WTC11 (cell line): ENCODE measurements at regions not wholly inside any gene's neighbourhood (a gene's known extent, or its start where the extent isn't known, plus 50 kb on each side); places are given as distances from the start of the nearest gene placed in this dataset.

Experiments
- ATAC-seq: fragments of 200-7000 bp; cut with Tn5 transposase; 2 replicates; pipeline ENCODE4 v1.10.0; 2021; ENCODE audit warnings: mild to moderate bottlenecking, moderate library complexity
- CTCF ChIA-PET: fragments of 300-600 bp; sonication (Branson Sonifier 250); formaldehyde crosslinking; loops from one replicate; lab custom pipeline; 2021; ENCODE audit warnings: antibody characterized with exemption; lab: Charles Lee
- POLR2A ChIA-PET: fragments of 350-600 bp; sonication (Branson Sonifier 250); formaldehyde crosslinking; loops from one replicate; lab custom pipeline; 2021; ENCODE audit warnings: antibody characterized with exemption; lab: Charles Lee
- DNase-seq: peaks from one replicate; pipeline ENCODE4 v3.0.0; 2021; ENCODE audit warnings: low spot score
- H3K27ac Mint-ChIP-seq: 2 replicates; pipeline ENCODE4 v1.8.0; 2021; ENCODE audit warnings: mixed read lengths
- H3K27me3 Mint-ChIP-seq: 2 replicates; pipeline ENCODE4 v1.8.0; 2021; ENCODE audit warnings: low read depth, mild to moderate bottlenecking, moderate library complexity, mixed read lengths
- H3K36me3 Mint-ChIP-seq: 2 replicates; pipeline ENCODE4 v1.8.0; 2021; ENCODE audit warnings: mixed read lengths
- H3K4me1 Mint-ChIP-seq: 2 replicates; pipeline ENCODE4 v1.8.0; 2022; ENCODE audit warnings: mixed read lengths
- H3K4me3 Mint-ChIP-seq: 2 replicates; pipeline ENCODE4 v1.8.0; 2021; ENCODE audit warnings: mild to moderate bottlenecking, moderate library complexity, mixed read lengths
- H3K9me3 Mint-ChIP-seq: 2 replicates; pipeline ENCODE4 v1.8.0; 2021; ENCODE audit warnings: mixed read lengths
- ATF6 ChIP-seq: sonication (generic); formaldehyde crosslinking; IDR thresholded peaks from 2 replicates; pipeline ENCODE4 v1.8.1; 2023; ENCODE audit warnings: mild to moderate bottlenecking, missing genetic modification reagents
- CTCF ChIP-seq: fragments of 200-600 bp; IDR thresholded peaks from 2 replicates; pipeline ENCODE4 v1.8.0; 2022; ENCODE audit warnings: antibody characterized with exemption
- ESRRA ChIP-seq: sonication (generic); formaldehyde crosslinking; IDR thresholded peaks from 2 replicates; pipeline ENCODE4 v1.8.1; 2022; ENCODE audit warnings: mild to moderate bottlenecking, missing genetic modification reagents, borderline replicate concordance
- FOXP4 ChIP-seq: sonication (generic); formaldehyde crosslinking; IDR thresholded peaks from 2 replicates; pipeline ENCODE4 v1.8.0; 2022; ENCODE audit warnings: mild to moderate bottlenecking, missing genetic modification reagents
- GTF2I ChIP-seq: fragments of 250-450 bp; sonication (Bioruptor Pico); conservative IDR thresholded peaks from 2 replicates; pipeline ENCODE4 v1.4.0; 2021; ENCODE audit warnings: mild to moderate bottlenecking
- IRF2 ChIP-seq: sonication (generic); formaldehyde crosslinking; IDR thresholded peaks from 2 replicates; pipeline ENCODE4 v1.8.0; 2022; ENCODE audit warnings: low read depth, missing genetic modification reagents, borderline replicate concordance
- JAZF1 ChIP-seq: fragments of 250-450 bp; sonication (Bioruptor Pico); IDR thresholded peaks from 2 replicates; pipeline ENCODE4 v1.9.0; 2021; ENCODE audit warnings: moderate library complexity, mild to moderate bottlenecking, inconsistent platforms
- RELA ChIP-seq: sonication (generic); formaldehyde crosslinking; IDR thresholded peaks from 2 replicates; pipeline ENCODE4 v1.8.1; 2022; ENCODE audit warnings: missing genetic modification reagents, mild to moderate bottlenecking, borderline replicate concordance
- TEAD1 ChIP-seq: sonication (generic); formaldehyde crosslinking; IDR thresholded peaks from 2 replicates; pipeline ENCODE4 v1.8.0; 2022; ENCODE audit warnings: mild to moderate bottlenecking, missing genetic modification reagents
- ZBTB43 ChIP-seq: sonication (generic); formaldehyde crosslinking; IDR thresholded peaks from 2 replicates; pipeline ENCODE4 v1.8.1; 2023; ENCODE audit warnings: mild to moderate bottlenecking, missing genetic modification reagents
- ZNF219 ChIP-seq: sonication (generic); formaldehyde crosslinking; IDR thresholded peaks from 2 replicates; pipeline ENCODE4 v1.8.0; 2023; ENCODE audit warnings: missing genetic modification reagents, mild to moderate bottlenecking, borderline replicate concordance
- ZSCAN18 ChIP-seq: fragments of 250-450 bp; sonication (Bioruptor Pico); IDR thresholded peaks from 2 replicates; pipeline ENCODE4 v2.1.2; 2022; ENCODE audit warnings: mild to moderate bottlenecking, moderate library complexity
- TF ChIP-seq, protein P1 (sequence below): fragments of 250-450 bp; sonication (Bioruptor Pico); conservative IDR thresholded peaks from 2 replicates; pipeline ENCODE4 v1.9.0; 2021; ENCODE audit warnings: mild to moderate bottlenecking
- TF ChIP-seq, protein P2 (sequence below): fragments of 250-450 bp; sonication (Bioruptor Pico); IDR thresholded peaks from 2 replicates; pipeline ENCODE4 v1.9.0; 2021; ENCODE audit warnings: mild to moderate bottlenecking
- TF ChIP-seq, protein P3 (sequence below): fragments of 250-450 bp; sonication (Bioruptor Pico); IDR thresholded peaks from 2 replicates; pipeline ENCODE4 v1.8.0; 2021; ENCODE audit warnings: mild to moderate bottlenecking
- TF ChIP-seq, protein P4 (sequence below): sonication (generic); formaldehyde crosslinking; IDR thresholded peaks from 2 replicates; pipeline ENCODE4 v1.8.1; 2022; ENCODE audit warnings: mild to moderate bottlenecking, missing genetic modification reagents, moderate library complexity, borderline replicate concordance

DNA sequence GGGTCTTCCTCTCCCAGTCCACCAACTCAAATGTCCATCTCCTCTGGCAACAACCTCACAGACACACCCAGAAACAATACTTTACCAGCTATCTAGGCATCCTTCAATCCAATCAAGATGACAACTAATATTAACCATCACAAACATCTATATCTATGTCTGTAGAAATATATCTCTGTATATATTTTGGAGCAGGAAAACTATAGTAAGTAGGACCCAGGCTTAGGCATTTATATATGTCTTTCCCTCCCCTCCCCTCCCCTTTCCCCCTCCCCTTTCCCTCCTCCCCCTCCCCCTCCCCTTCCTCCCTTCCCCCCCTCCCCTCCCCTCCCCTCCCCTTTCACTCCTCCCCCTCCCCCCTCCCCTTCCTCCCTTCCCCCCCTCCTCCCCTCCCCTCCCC lies 210.5 kb downstream of the RNF144A start (continued):
- TF ChIP-seq, protein P1, sequence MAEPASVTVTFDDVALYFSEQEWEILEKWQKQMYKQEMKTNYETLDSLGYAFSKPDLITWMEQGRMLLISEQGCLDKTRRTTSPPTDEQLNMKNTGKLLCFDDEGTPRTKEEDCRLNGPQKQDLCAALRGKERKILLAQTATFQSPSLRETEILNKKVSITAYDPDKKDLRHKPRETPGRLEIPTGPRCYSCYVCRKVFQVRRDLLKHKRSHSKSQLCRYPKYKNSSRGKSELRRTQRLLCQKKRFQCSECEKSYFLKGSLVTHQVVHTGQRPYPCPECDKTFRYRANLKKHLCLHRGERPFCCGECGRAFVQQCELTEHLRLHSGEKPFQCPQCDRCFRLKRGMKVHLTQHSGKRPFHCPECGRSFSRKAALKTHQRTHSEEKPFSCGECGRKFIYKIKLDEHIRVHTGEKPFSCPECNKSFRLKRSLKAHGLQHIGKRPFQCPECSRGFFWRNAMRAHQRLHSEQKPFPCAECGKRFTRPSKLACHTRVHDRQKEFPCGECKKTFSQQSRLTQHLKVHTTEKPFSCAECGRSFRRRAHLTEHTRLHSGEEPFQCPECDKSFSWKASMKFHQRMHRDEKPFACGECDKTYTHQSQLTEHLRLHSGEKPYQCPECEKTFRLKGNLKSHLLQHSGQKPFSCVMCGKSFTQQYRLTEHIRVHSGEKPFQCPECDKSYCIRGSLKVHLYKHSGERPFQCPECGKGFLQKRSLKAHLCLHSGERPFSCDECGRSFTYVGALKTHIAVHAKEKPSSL, result no peak
- TF ChIP-seq CTCF, result no peak
- no peak for TF ChIP-seq IRF2 (CRISPR knock-in tag)
- no peak for TF ChIP-seq JAZF1 (CRISPR knock-in tag)

DNA sequence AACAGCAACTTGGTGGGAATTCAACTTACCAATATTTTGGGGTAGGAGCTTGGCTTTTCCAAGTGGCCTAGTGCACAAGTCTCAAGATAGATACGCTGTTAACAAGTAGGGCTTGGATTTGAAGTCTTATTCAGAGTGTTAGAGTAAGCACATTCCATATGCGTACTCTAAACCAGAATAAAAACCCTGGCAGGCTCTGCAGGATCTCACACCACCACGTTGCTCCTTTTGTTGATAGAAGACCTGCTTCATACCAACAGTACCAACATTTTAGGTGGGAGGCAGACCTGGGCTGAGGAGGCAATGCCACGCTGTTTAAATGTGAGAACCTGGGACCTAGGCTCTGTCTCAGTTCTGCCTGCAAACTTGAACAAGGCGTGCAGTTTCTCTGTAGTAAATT lies 214.0 kb downstream of the RNF144A start:
- ChIA-PET CTCF (interaction anchor here (0.9 kb wide), 1 partner anchor 14 kb away, joined by 3 read pairs; no protein-coding TSS in a partner anchor), POLR2A (no interaction called here)
- Mint-ChIP-seq H3K4me3 (no peak overlapping the region), H3K27me3 (no peaks in the 10 kb centered on the region), H3K36me3 (peaks cover 8% of the 10 kb centered on the region), H3K27ac (no peak overlapping the region), H3K4me1 (no peaks in the 10 kb centered on the region), H3K9me3 (peaks cover 16% of the 10 kb centered on the region)
- no peak for ATAC-seq
- TF ChIP-seq TEAD1 (no peak), ZSCAN18 (CRISPR knock-in tag) (no peak), FOXP4 (CRISPR knock-in tag) (no peak), ATF6 (CRISPR knock-in tag) (no peak), ESRRA (no peak), ZNF219 (CRISPR knock-in tag) (no peak)
- TF ChIP-seq, protein P2, sequence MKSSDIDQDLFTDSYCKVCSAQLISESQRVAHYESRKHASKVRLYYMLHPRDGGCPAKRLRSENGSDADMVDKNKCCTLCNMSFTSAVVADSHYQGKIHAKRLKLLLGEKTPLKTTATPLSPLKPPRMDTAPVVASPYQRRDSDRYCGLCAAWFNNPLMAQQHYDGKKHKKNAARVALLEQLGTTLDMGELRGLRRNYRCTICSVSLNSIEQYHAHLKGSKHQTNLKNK, result no peak
- no peak for DNase-seq

- H3K27ac Mint-ChIP-seq, result no peak overlapping the region
- DNase-seq (no peak), ATAC-seq (no peak)
- peaks cover 5% of the 10 kb centered on the region for H3K36me3 Mint-ChIP-seq
- H3K9me3 Mint-ChIP-seq, result peaks cover 5% of the 10 kb centered on the region
- H3K4me1 Mint-ChIP-seq, result no peaks in the 10 kb centered on the region
- CTCF ChIA-PET, result no interaction called here
- POLR2A ChIA-PET, result no interaction called here
- no peaks in the 10 kb centered on the region for H3K27me3 Mint-ChIP-seq
- no peak overlapping the region for H3K4me3 Mint-ChIP-seq
- TF ChIP-seq RELA (CRISPR knock-in tag) (no peak), GTF2I (CRISPR knock-in tag) (no peak), ZBTB43 (no peak), ATF6 (CRISPR knock-in tag) (no peak)
- TF ChIP-seq, protein P3, sequence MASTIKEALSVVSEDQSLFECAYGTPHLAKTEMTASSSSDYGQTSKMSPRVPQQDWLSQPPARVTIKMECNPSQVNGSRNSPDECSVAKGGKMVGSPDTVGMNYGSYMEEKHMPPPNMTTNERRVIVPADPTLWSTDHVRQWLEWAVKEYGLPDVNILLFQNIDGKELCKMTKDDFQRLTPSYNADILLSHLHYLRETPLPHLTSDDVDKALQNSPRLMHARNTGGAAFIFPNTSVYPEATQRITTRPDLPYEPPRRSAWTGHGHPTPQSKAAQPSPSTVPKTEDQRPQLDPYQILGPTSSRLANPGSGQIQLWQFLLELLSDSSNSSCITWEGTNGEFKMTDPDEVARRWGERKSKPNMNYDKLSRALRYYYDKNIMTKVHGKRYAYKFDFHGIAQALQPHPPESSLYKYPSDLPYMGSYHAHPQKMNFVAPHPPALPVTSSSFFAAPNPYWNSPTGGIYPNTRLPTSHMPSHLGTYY, result no peak
- TF ChIP-seq, protein P4, sequence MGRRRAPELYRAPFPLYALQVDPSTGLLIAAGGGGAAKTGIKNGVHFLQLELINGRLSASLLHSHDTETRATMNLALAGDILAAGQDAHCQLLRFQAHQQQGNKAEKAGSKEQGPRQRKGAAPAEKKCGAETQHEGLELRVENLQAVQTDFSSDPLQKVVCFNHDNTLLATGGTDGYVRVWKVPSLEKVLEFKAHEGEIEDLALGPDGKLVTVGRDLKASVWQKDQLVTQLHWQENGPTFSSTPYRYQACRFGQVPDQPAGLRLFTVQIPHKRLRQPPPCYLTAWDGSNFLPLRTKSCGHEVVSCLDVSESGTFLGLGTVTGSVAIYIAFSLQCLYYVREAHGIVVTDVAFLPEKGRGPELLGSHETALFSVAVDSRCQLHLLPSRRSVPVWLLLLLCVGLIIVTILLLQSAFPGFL (CRISPR knock-in tag), result no peak
Observed at GRCh38 chr2:7132753-7133152, 215.5 kb downstream of the RNF144A start.
